ENCODE measurements at regions not wholly inside any gene's neighbourhood (a gene's known extent, or its start where the extent isn't known, plus 50 kb on each side); places are given as distances from the start of the nearest gene placed in this dataset.
A peak's percentile ranks its signal among the peaks of the same experiment; 100 is the strongest.
"Not testable (repeated sequence)": the region's sequence is repeated elsewhere in the genome, so short reads cannot be mapped to it uniquely, and the experiment has no call there.

GRCh38 chr13:52324831-52325230, 81.1 kb downstream of the THSD1 start:
- DNase-seq (ENCODE audit: low spot score): not testable (repeated sequence)

- no peak for DNase-seq (ENCODE audit: low spot score)
These were observed 86.1 kb downstream of the THSD1 start for GRCh38 chr13:52319876-52320275.

- not testable (repeated sequence) for DNase-seq (ENCODE audit: low spot score)
These were observed 96.1 kb downstream of the THSD1 start for GRCh38 chr13:52309833-52310232.

- DNase-seq (ENCODE audit: low spot score): not testable (repeated sequence)
These were observed 99.6 kb downstream of the THSD1 start for GRCh38 chr13:52306336-52306735.

GRCh38 chr13:52303098-52303497, 102.9 kb downstream of the THSD1 start:
- DNase-seq (ENCODE audit: low spot score): not testable (repeated sequence)

GRCh38 chr13:52302688-52303087, 103.3 kb downstream of the THSD1 start:
- not testable (repeated sequence) for DNase-seq (ENCODE audit: low spot score)

GRCh38 chr13:52301810-52302400, 104.1 kb downstream of the THSD1 start:
- not testable (repeated sequence) for DNase-seq (ENCODE audit: low spot score)

GRCh38 chr13:52298079-52298661, 107.8 kb downstream of the THSD1 start:
- not testable (repeated sequence) for DNase-seq (ENCODE audit: low spot score)

- DNase-seq (ENCODE audit: low spot score): not testable (repeated sequence)
These were observed 117.1 kb downstream of the THSD1 start for GRCh38 chr13:52288891-52289290.

GRCh38 chr13:52281387-52281786, 122.0 kb upstream of the NEK3 start:
- not testable (repeated sequence) for DNase-seq (ENCODE audit: low spot score)

GRCh38 chr13:52279408-52279807, 120.0 kb upstream of the NEK3 start:
- not testable (repeated sequence) for DNase-seq (ENCODE audit: low spot score)

- not testable (repeated sequence) for DNase-seq (ENCODE audit: low spot score)
These were observed 94.9 kb upstream of the NEK3 start for GRCh38 chr13:52254299-52254698.

- DNase-seq (ENCODE audit: low spot score): not testable (repeated sequence)
These were observed 81.4 kb upstream of the NEK3 start for GRCh38 chr13:52240752-52241151.

- DNase-seq (ENCODE audit: low spot score): peak; percentile 61
These were observed 76.7 kb upstream of the NEK3 start for GRCh38 chr13:52235900-52236595.

GRCh38 chr13:52234928-52235327, 75.5 kb upstream of the NEK3 start:
- DNase-seq (ENCODE audit: low spot score): not testable (repeated sequence)

GRCh38 chr13:52223063-52223462, 63.7 kb upstream of the NEK3 start:
- not testable (repeated sequence) for DNase-seq (ENCODE audit: low spot score)

- DNase-seq (ENCODE audit: low spot score): not testable (repeated sequence)
These were observed 54.5 kb upstream of the NEK3 start for GRCh38 chr13:52213920-52214319.

- DNase-seq (ENCODE audit: low spot score): not testable (repeated sequence)
These were observed 53.5 kb upstream of the NEK3 start for GRCh38 chr13:52212886-52213285.

GRCh38 chr13:52211416-52211776, 52.0 kb upstream of the NEK3 start:
- not testable (repeated sequence) for DNase-seq (ENCODE audit: low spot score)

- DNase-seq (ENCODE audit: low spot score): not testable (repeated sequence)
These were observed 51.4 kb upstream of the NEK3 start for GRCh38 chr13:52210564-52211415.
